Liver (tissue), 8 donors: ENCODE measurements at regions not wholly inside any gene's neighbourhood (a gene's known extent, or its start where the extent isn't known, plus 50 kb on each side); places are given as distances from the start of the nearest gene placed in this dataset.

Experiments
- DNase-seq: peaks from one replicate; pipeline ENCODE4 v3.0.0-alpha.2; 2017; ENCODE audit warnings: low spot score
- H3K27ac ChIP-seq, 2 donors: one replicate each; pipeline ENCODE4 v1.7.0; 2013; ENCODE audit warnings: inconsistent platforms in 2 of 2, low read length in 2 of 2, control low read depth in 1 of 2, low read depth in 1 of 2, mild to moderate bottlenecking in 1 of 2
- H3K27me3 ChIP-seq, 4 donors: one replicate each; pipeline versions ENCODE4 v1.6.1 to v1.7.0; 2013; ENCODE audit warnings: low read length in 3 of 4, inconsistent platforms in 1 of 4, mild to moderate bottlenecking in 1 of 4, moderate library complexity in 1 of 4; ENCODE audit not compliant: control insufficient read depth in 4 of 4, insufficient read depth in 4 of 4
- H3K36me3 ChIP-seq, 4 donors: one replicate each; pipeline versions ENCODE4 v1.6.1 to v1.7.0; 2013; ENCODE audit warnings: low read length in 3 of 4, mild to moderate bottlenecking in 3 of 4, low read depth in 1 of 4, moderate library complexity in 1 of 4; ENCODE audit not compliant: control insufficient read depth in 4 of 4, insufficient read depth in 3 of 4
- H3K4me1 ChIP-seq, 4 donors: one replicate each; pipeline versions ENCODE4 v1.6.1 to v1.7.0; 2013; ENCODE audit warnings: low read length in 3 of 4, mild to moderate bottlenecking in 3 of 4, moderate library complexity in 1 of 4; ENCODE audit not compliant: control insufficient read depth in 4 of 4, insufficient read depth in 4 of 4
- H3K4me3 ChIP-seq, 3 donors: one replicate each; pipeline versions ENCODE4 v1.6.1 to v1.7.0; 2013; ENCODE audit warnings: low read length in 3 of 3, control low read depth in 1 of 3, low read depth in 1 of 3, mild to moderate bottlenecking in 1 of 3
- H3K9ac ChIP-seq, 2 donors: one replicate each; pipeline ENCODE4 v1.7.0; 2013; ENCODE audit warnings: low read length in 2 of 2, mild to moderate bottlenecking in 2 of 2, moderate library complexity in 2 of 2, control low read depth in 1 of 2, low read depth in 1 of 2
- H3K9me3 ChIP-seq, 4 donors: one replicate each; pipeline versions ENCODE4 v1.6.1 to v1.7.0; 2013; ENCODE audit warnings: low read length in 3 of 4; ENCODE audit not compliant: control insufficient read depth in 4 of 4
- ATF3 ChIP-seq: IDR thresholded peaks from 2 replicates; pipeline ENCODE4 v1.6.1; 2016; ENCODE audit warnings: antibody characterized with exemption
- CTCF ChIP-seq: fragments of 150-350 bp; IDR thresholded peaks from 2 replicates; pipeline ENCODE4 v1.5.1; 2017; ENCODE audit warnings: improper control_type of control experiment, low read depth, low read length; ENCODE audit not compliant: missing input control
- EGR1 ChIP-seq, 2 donors: IDR thresholded peaks; 2 replicates each; pipeline ENCODE4 v1.6.1; 2016 to 2018; ENCODE audit warnings: antibody characterized with exemption in 2 of 2, low read depth in 2 of 2
- FOXA1 ChIP-seq: IDR thresholded peaks from 2 replicates; pipeline ENCODE4 v1.6.1; 2016; ENCODE audit warnings: antibody characterized with exemption
- FOXA2 ChIP-seq: IDR thresholded peaks from 2 replicates; pipeline ENCODE4 v1.6.1; 2016; ENCODE audit warnings: antibody characterized with exemption
- GABPA ChIP-seq, 2 donors: IDR thresholded peaks in 1 of 2; conservative IDR thresholded peaks in 1 of 2; 2 replicates each; pipeline ENCODE4 v1.6.1; 2016; ENCODE audit warnings: antibody characterized with exemption in 2 of 2, mild to moderate bottlenecking in 1 of 2, moderate library complexity in 1 of 2
- HNF4A ChIP-seq, 2 donors: conservative IDR thresholded peaks; 2 replicates each; pipeline ENCODE4 v1.6.1; 2016; ENCODE audit warnings: antibody characterized with exemption in 2 of 2, mild to moderate bottlenecking in 2 of 2
- HNF4G ChIP-seq: IDR thresholded peaks from 2 replicates; pipeline ENCODE4 v1.6.1; 2016; ENCODE audit warnings: antibody characterized with exemption
- JUND ChIP-seq, 2 donors: IDR thresholded peaks; 2 replicates each; pipeline ENCODE4 v1.6.1; 2016; ENCODE audit warnings: antibody characterized with exemption in 2 of 2
- MAX ChIP-seq: IDR thresholded peaks from 2 replicates; pipeline ENCODE4 v1.6.1; 2016; ENCODE audit warnings: antibody characterized with exemption
- NR2F2 ChIP-seq: IDR thresholded peaks from 2 replicates; pipeline ENCODE4 v1.6.1; 2016; ENCODE audit warnings: antibody characterized with exemption
- RAD21 ChIP-seq, 2 donors: IDR thresholded peaks; 2 replicates each; pipeline ENCODE4 v1.6.1; 2016; ENCODE audit warnings: antibody characterized with exemption in 2 of 2, mild to moderate bottlenecking in 2 of 2
- REST ChIP-seq: IDR thresholded peaks from 2 replicates; pipeline ENCODE4 v1.6.1; 2016; ENCODE audit warnings: antibody characterized with exemption, mild to moderate bottlenecking
- RXRA ChIP-seq, 2 donors: IDR thresholded peaks; 2 replicates each; pipeline ENCODE4 v1.6.1; 2017 to 2018; ENCODE audit warnings: antibody characterized with exemption in 2 of 2, mild to moderate bottlenecking in 1 of 2
- SP1 ChIP-seq: IDR thresholded peaks from 2 replicates; pipeline ENCODE4 v1.6.1; 2018; ENCODE audit warnings: antibody characterized with exemption, mild to moderate bottlenecking
- TAF1 ChIP-seq: conservative IDR thresholded peaks from 2 replicates; pipeline ENCODE4 v1.6.1; 2016; ENCODE audit warnings: antibody characterized with exemption, mild to moderate bottlenecking
- YY1 ChIP-seq: IDR thresholded peaks from 2 replicates; pipeline ENCODE4 v1.6.1; 2016; ENCODE audit warnings: antibody characterized with exemption, mild to moderate bottlenecking
- ZBTB33 ChIP-seq: IDR thresholded peaks from 2 replicates; pipeline ENCODE4 v1.6.1; 2016; ENCODE audit warnings: antibody characterized with exemption
- WGBS: extraction: QIAGEN DNeasy Blood & Tissue Kit; methylation state at CpG from one replicate; pipeline ENCODE4 v1.1.7; 2013; 5-methylcytosine and 5-hydroxymethylcytosine counted together
- donor health status: healthy.
- donor health status: healthy.
- donor health status: healthy.
- donor health status: healthy.
- donor health status: healthy.

- DNase-seq: no peak
- H3K36me3 ChIP-seq: no peaks in the 10 kb centered on the region
- no peak for TF ChIP-seq TAF1
- TF ChIP-seq ATF3: no peak
- no peak for TF ChIP-seq SP1
- no peak for TF ChIP-seq HNF4A (conservative IDR thresholded peaks at IDR 0.05)
- TF ChIP-seq EGR1 (IDR thresholded peaks at IDR 0.05; ENCODE audit: low read depth in 2 of 2): no peak
- TF ChIP-seq REST: no peak
- TF ChIP-seq RXRA (IDR thresholded peaks at IDR 0.05): no peak
- no peak for TF ChIP-seq MAX
- no peak for TF ChIP-seq FOXA1
- TF ChIP-seq GABPA (IDR thresholded peaks at IDR 0.05 in 1 of 2, conservative IDR thresholded peaks at IDR 0.05 in 1 of 2): no peak
- no peak for TF ChIP-seq ZBTB33
- no peak for TF ChIP-seq YY1
- no peak for TF ChIP-seq CTCF
- no peak for TF ChIP-seq HNF4G
- no peak for TF ChIP-seq NR2F2
- no peak for TF ChIP-seq FOXA2
- TF ChIP-seq JUND (IDR thresholded peaks at IDR 0.05): no peak
- TF ChIP-seq RAD21 (IDR thresholded peaks at IDR 0.05): no peak
- no peak overlapping the region for H3K4me3 ChIP-seq
- peaks cover 0 to 17% (median 3%) of the 10 kb centered on the region in 4 donors for H3K4me1 ChIP-seq
- no peaks in the 10 kb centered on the region for H3K9me3 ChIP-seq
- no peak overlapping the region for H3K27ac ChIP-seq
- WGBS: 65% methylated on average over 8 of the region's 8 CpGs
- no peak overlapping the region for H3K9ac ChIP-seq
- H3K27me3 ChIP-seq: no peaks in the 10 kb centered on the region
These were observed 115.5 kb upstream of the TUT7 start for GRCh38 chr9:86469476-86470250.
